Osteoblast (primary cell): ENCODE measurements at regions not wholly inside any gene's neighbourhood (a gene's known extent, or its start where the extent isn't known, plus 50 kb on each side); places are given as distances from the start of the nearest gene placed in this dataset.

Experiments
- DNase-seq: peaks from one replicate; pipeline ENCODE4 v3.0.0; 2011; ENCODE audit warnings: low spot score, mixed read lengths; ENCODE audit not compliant: insufficient read length; ENCODE audit errors: missing footprints
- H2AFZ ChIP-seq: 2 replicates; pipeline ENCODE4 v1.6.0; 2011; ENCODE audit warnings: mild to moderate bottlenecking, low read length
- H3K27ac ChIP-seq: 2 replicates; pipeline ENCODE4 v1.5.1; 2011; ENCODE audit warnings: mild to moderate bottlenecking, low read depth, low read length, moderate library complexity
- H3K27me3 ChIP-seq: 2 replicates; pipeline ENCODE4 v1.6.0; 2012; ENCODE audit warnings: mild to moderate bottlenecking, control low read depth, inconsistent platforms, low read length, moderate library complexity; ENCODE audit not compliant: insufficient read depth
- H3K36me3 ChIP-seq: 2 replicates; pipeline ENCODE4 v1.5.1; 2011; ENCODE audit warnings: mild to moderate bottlenecking, low read length, control low read depth, moderate library complexity; ENCODE audit not compliant: insufficient read depth
- H3K4me1 ChIP-seq: 2 replicates; pipeline ENCODE4 v1.5.1; 2011; ENCODE audit warnings: mild to moderate bottlenecking, low read length, control low read depth, moderate library complexity; ENCODE audit not compliant: insufficient read depth
- H3K4me2 ChIP-seq: 2 replicates; pipeline ENCODE4 v1.6.0; 2011; ENCODE audit warnings: mild to moderate bottlenecking, low read length; ENCODE audit not compliant: insufficient read depth
- H3K4me3 ChIP-seq: fragments of 200-600 bp; sonication (generic); 3 replicates; pipeline ENCODE4 v1.5.1; 2012; ENCODE audit warnings: mild to moderate bottlenecking, low read length, inconsistent platforms; ENCODE audit not compliant: insufficient read depth
- H3K79me2 ChIP-seq: 2 replicates; pipeline ENCODE4 v1.6.0; 2012; ENCODE audit warnings: mild to moderate bottlenecking, low read length, control low read depth, inconsistent platforms; ENCODE audit not compliant: insufficient read depth
- H3K9me3 ChIP-seq: 2 replicates; pipeline ENCODE4 v1.5.1; 2011; ENCODE audit warnings: low read depth, low read length, control low read depth
- H4K20me1 ChIP-seq: 2 replicates; pipeline ENCODE4 v1.6.0; 2012; ENCODE audit warnings: mild to moderate bottlenecking, low read length, control low read depth; ENCODE audit not compliant: insufficient read depth
- CTCF ChIP-seq: IDR thresholded peaks from 2 replicates; pipeline ENCODE4 v1.5.1; 2011; ENCODE audit warnings: mild to moderate bottlenecking, low read depth, low read length, moderate library complexity; ENCODE audit errors: extremely low read depth

GRCh38 chr1:177573901-177574300 is 396.0 kb downstream of the SEC16B start:
- no peaks in the 10 kb centered on the region for H3K4me1 ChIP-seq
- H3K27me3 ChIP-seq, result no peaks in the 10 kb centered on the region
- H3K4me3 ChIP-seq, result no peak overlapping the region
- H3K4me2 ChIP-seq, result no peak overlapping the region
- TF ChIP-seq CTCF, result no peak
- H4K20me1 ChIP-seq, result no peaks in the 10 kb centered on the region
- no peaks in the 10 kb centered on the region for H3K9me3 ChIP-seq
- H3K27ac ChIP-seq, result no peak overlapping the region
- DNase-seq, result no peak
- H3K79me2 ChIP-seq, result no peaks in the 10 kb centered on the region
- H2AFZ ChIP-seq, result no peak overlapping the region
- H3K36me3 ChIP-seq, result no peaks in the 10 kb centered on the region

- no peak overlapping the region for H3K4me2 ChIP-seq
- no peak for TF ChIP-seq CTCF
- no peaks in the 10 kb centered on the region for H3K27me3 ChIP-seq
- no peaks in the 10 kb centered on the region for H3K4me1 ChIP-seq
- no peaks in the 10 kb centered on the region for H3K9me3 ChIP-seq
- no peaks in the 10 kb centered on the region for H3K36me3 ChIP-seq
- no peaks in the 10 kb centered on the region for H4K20me1 ChIP-seq
- H3K79me2 ChIP-seq, result no peaks in the 10 kb centered on the region
- DNase-seq, result no peak
- no peak overlapping the region for H2AFZ ChIP-seq
- H3K4me3 ChIP-seq, result no peak overlapping the region
- no peak overlapping the region for H3K27ac ChIP-seq
These were observed 398.3 kb downstream of the SEC16B start for GRCh38 chr1:177571485-177572076.

- H3K36me3 ChIP-seq, result no peaks in the 10 kb centered on the region
- H3K27me3 ChIP-seq, result no peaks in the 10 kb centered on the region
- no peak overlapping the region for H3K4me3 ChIP-seq
- no peaks in the 10 kb centered on the region for H3K4me1 ChIP-seq
- DNase-seq, result no peak
- no peak overlapping the region for H3K4me2 ChIP-seq
- H3K27ac ChIP-seq, result no peak overlapping the region
- no peaks in the 10 kb centered on the region for H3K9me3 ChIP-seq
- no peak for TF ChIP-seq CTCF
- H2AFZ ChIP-seq, result no peak overlapping the region
- no peaks in the 10 kb centered on the region for H4K20me1 ChIP-seq
- no peaks in the 10 kb centered on the region for H3K79me2 ChIP-seq
These were observed 398.8 kb downstream of the SEC16B start for GRCh38 chr1:177571076-177571475.

- Histone ChIP-seq H3K9me3 (no peaks in the 10 kb centered on the region), H3K27me3 (no peaks in the 10 kb centered on the region), H3K36me3 (no peaks in the 10 kb centered on the region), H3K4me2 (no peak overlapping the region), H3K79me2 (no peaks in the 10 kb centered on the region), H2AFZ (no peak overlapping the region), H3K4me3 (no peak overlapping the region), H3K27ac (no peak overlapping the region), H4K20me1 (no peaks in the 10 kb centered on the region), H3K4me1 (no peaks in the 10 kb centered on the region)
- no peak for TF ChIP-seq CTCF
- no peak for DNase-seq
These were observed 398.7 kb downstream of the BRINP2 start for GRCh38 chr1:177569476-177569875.
